ENCODE measurements at regions not wholly inside any gene's neighbourhood (a gene's known extent, or its start where the extent isn't known, plus 50 kb on each side); places are given as distances from the start of the nearest gene placed in this dataset.

GRCh38 chr3:72322264-72322976 is 525.8 kb downstream of the SHQ1 start:
- DNase-seq (ENCODE audit: low spot score): no peak

GRCh38 chr3:72320955-72321303 is 527.3 kb downstream of the SHQ1 start:
- DNase-seq (ENCODE audit: low spot score): no peak

GRCh38 chr3:72320095-72320954 is 527.9 kb downstream of the SHQ1 start:
- no peak for DNase-seq (ENCODE audit: low spot score)

GRCh38 chr3:72319194-72320094 is 528.8 kb downstream of the SHQ1 start:
- no peak for DNase-seq (ENCODE audit: low spot score)

- DNase-seq (ENCODE audit: low spot score): no peak
Observed at GRCh38 chr3:72318504-72319193, 529.6 kb downstream of the SHQ1 start.

- no peak for DNase-seq (ENCODE audit: low spot score)
Observed at GRCh38 chr3:72317491-72317890, 530.8 kb downstream of the SHQ1 start.

GRCh38 chr3:72316501-72317279 is 531.6 kb downstream of the SHQ1 start:
- no peak for DNase-seq (ENCODE audit: low spot score)

GRCh38 chr3:72313308-72313707 is 528.4 kb upstream of the PROK2 start:
- no peak for DNase-seq (ENCODE audit: low spot score)

GRCh38 chr3:72312339-72312738 is 527.4 kb upstream of the PROK2 start:
- no peak for DNase-seq (ENCODE audit: low spot score)

GRCh38 chr3:72311425-72311824 is 526.5 kb upstream of the PROK2 start:
- DNase-seq (ENCODE audit: low spot score): no peak

GRCh38 chr3:72310419-72311380 is 525.8 kb upstream of the PROK2 start:
- no peak for DNase-seq (ENCODE audit: low spot score)

GRCh38 chr3:72309661-72310418 is 524.9 kb upstream of the PROK2 start:
- DNase-seq (ENCODE audit: low spot score): no peak

- no peak for DNase-seq (ENCODE audit: low spot score)
Observed at GRCh38 chr3:72308641-72309040, 523.7 kb upstream of the PROK2 start.

GRCh38 chr3:72307438-72308115 is 522.6 kb upstream of the PROK2 start:
- no peak for DNase-seq (ENCODE audit: low spot score)

- DNase-seq (ENCODE audit: low spot score): no peak
Observed at GRCh38 chr3:72306800-72307341, 521.9 kb upstream of the PROK2 start.

GRCh38 chr3:72303926-72304325 is 519.0 kb upstream of the PROK2 start:
- peak; percentile 90 for DNase-seq (ENCODE audit: low spot score)

GRCh38 chr3:72301779-72302178 is 516.8 kb upstream of the PROK2 start:
- no peak for DNase-seq (ENCODE audit: low spot score)

- DNase-seq (ENCODE audit: low spot score): no peak
Observed at GRCh38 chr3:72300621-72301020, 515.7 kb upstream of the PROK2 start.

Measured in D341Med (cell line).